ENCODE measurements at regions not wholly inside any gene's neighbourhood (a gene's known extent, or its start where the extent isn't known, plus 50 kb on each side); places are given as distances from the start of the nearest gene placed in this dataset.
"Not testable (repeated sequence)": the region's sequence is repeated elsewhere in the genome, so short reads cannot be mapped to it uniquely, and the experiment has no call there.

DNA sequence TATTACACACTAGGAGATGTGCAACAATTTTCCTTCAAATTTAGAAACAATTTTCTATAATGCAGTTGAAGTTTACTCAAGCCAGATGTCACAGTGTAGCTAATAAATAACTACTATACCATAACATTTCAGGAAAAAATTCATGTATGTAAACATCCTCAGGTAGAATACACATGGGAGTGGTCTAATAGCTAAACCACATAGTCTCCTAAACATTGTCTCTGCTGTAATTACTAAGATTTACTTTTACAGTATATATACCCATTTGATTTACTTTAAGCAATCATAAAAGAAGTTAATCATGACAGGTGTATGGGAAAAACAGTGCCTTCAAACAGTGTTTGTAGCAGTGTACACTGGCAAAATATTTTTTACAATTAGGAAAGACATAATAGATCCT is 110.1 kb upstream of the GRM7 start:
- H3K4me3 ChIP-seq, result no peak overlapping the region
- intact Hi-C loops (cut with DNase I), result no loop called here
- H3K36me3 ChIP-seq, result no peaks in the 10 kb centered on the region
- TF ChIP-seq, protein P1, sequence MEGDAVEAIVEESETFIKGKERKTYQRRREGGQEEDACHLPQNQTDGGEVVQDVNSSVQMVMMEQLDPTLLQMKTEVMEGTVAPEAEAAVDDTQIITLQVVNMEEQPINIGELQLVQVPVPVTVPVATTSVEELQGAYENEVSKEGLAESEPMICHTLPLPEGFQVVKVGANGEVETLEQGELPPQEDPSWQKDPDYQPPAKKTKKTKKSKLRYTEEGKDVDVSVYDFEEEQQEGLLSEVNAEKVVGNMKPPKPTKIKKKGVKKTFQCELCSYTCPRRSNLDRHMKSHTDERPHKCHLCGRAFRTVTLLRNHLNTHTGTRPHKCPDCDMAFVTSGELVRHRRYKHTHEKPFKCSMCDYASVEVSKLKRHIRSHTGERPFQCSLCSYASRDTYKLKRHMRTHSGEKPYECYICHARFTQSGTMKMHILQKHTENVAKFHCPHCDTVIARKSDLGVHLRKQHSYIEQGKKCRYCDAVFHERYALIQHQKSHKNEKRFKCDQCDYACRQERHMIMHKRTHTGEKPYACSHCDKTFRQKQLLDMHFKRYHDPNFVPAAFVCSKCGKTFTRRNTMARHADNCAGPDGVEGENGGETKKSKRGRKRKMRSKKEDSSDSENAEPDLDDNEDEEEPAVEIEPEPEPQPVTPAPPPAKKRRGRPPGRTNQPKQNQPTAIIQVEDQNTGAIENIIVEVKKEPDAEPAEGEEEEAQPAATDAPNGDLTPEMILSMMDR (IDR thresholded peaks at IDR 0.05), result no peak
- TF ChIP-seq EP300 (IDR thresholded peaks at IDR 0.05), result no peak
- TF ChIP-seq POLR2A (IDR thresholded peaks at IDR 0.05), result no peak
- no peaks in the 10 kb centered on the region for H3K9me3 ChIP-seq
- H3K4me1 ChIP-seq (ENCODE audit: insufficient read depth), result no peaks in the 10 kb centered on the region
- H3K27ac ChIP-seq, result no peak overlapping the region
- DNase-seq, result no peak
- H3K27me3 ChIP-seq, result no peaks in the 10 kb centered on the region

DNA sequence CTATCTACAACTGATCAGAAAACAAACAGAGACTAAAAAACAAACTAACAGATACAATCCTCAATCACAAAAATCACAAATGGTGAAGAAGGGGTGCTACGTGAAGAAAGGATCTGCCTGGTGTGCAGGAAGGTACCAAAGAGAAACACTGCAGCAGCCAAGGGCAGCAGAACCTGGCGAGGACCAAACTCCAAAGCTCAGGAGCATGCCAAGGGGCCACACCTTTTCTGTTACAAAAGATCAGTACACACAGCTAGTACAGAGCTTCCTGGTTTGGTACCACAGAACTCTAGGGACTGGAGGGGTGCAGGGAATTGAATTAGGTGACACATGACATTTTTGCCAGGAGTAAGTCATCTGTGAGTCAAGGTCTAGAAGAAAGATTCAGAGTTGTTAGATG is 107.4 kb upstream of the GRM7 start:
- Histone ChIP-seq H3K27ac (no peak overlapping the region), H3K4me3 (no peak overlapping the region), H3K9me3 (no peaks in the 10 kb centered on the region), H3K36me3 (no peaks in the 10 kb centered on the region), H3K27me3 (no peaks in the 10 kb centered on the region), H3K4me1 (ENCODE audit: insufficient read depth) (no peaks in the 10 kb centered on the region)
- WGBS, 3 donors, result 84 to 91% (median 86%) methylated on average over 2 of the region's 2 CpGs
- TF ChIP-seq EP300 (IDR thresholded peaks at IDR 0.05) (no peak), POLR2A (IDR thresholded peaks at IDR 0.05) (no peak)
- TF ChIP-seq, protein P1 (IDR thresholded peaks at IDR 0.05), result no peak
- intact Hi-C loops (cut with DNase I), result no loop called here
- no peak for DNase-seq

DNA sequence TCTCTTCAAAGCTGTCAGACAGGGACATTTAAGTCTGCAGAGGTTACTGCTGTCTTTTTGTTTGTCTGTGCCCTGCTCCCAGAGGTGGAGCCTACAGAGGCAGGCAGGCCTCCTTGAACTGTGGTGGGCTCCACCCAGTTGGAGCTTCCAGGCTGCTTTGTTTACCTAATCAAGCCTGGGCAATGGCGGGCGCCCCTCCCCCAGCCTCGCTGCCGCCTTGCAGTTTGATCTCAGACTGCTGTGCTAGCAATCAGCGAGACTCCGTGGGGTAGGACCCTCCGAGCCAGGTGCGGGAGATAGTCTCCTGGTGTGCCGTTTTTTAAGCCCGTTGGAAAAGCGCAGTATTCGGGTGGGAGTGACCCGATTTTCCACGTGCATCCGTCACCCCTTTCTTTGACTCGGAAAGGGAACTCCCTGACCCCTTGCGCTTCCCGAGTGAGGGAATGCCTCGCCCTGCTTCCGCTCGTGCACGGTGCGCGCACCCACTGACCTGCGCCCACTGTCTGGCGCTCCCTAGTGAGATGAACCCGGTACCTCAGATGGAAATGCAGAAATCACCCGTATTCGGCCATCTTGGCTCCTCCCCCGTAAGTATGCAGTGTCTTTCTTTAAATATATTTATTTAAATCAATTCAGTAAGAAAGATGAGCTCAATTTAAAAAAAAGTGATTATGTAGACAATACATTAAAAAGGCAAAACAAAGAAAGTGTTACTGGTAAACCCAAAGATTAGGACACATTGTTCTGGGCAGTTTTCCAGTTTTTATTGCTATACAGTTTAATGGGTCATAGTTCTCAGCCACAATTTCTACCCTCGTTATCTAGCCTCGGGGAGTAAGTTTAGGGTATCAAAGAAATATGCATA is 91.2 kb upstream of the GRM7 start:
- H3K27me3 ChIP-seq; DNase-seq; H3K27ac ChIP-seq; H3K9me3 ChIP-seq; intact Hi-C loops (cut with DNase I); H3K4me1 ChIP-seq (ENCODE audit: insufficient read depth); H3K4me3 ChIP-seq; H3K36me3 ChIP-seq: not testable (repeated sequence)
- 87 to 89% (median 88%) methylated on average over 28 to 32 of the region's 32 CpGs for WGBS, 3 donors

DNA sequence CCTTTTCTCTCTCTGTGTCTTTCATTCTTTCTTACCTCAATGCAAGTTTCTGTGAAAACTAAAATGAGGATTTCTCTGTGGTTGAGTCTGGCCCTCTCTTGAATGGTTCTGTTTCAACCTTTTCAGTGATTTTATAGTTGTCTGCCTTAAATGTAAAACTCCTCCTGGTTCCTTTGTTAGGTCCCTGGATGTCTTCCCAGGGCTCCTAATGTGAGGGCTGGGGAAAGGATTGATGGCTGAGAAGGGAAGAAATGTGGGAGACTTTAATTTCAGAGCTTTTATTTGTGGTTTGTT is 90.6 kb upstream of the GRM7 start:
- intact Hi-C loops (cut with DNase I), result no loop called here
- DNase-seq, result no peak
- no peaks in the 10 kb centered on the region for H3K27me3 ChIP-seq
- H3K4me1 ChIP-seq (ENCODE audit: insufficient read depth), result no peaks in the 10 kb centered on the region
- no peak overlapping the region for H3K27ac ChIP-seq
- TF ChIP-seq EP300 (IDR thresholded peaks at IDR 0.05) (no peak), POLR2A (IDR thresholded peaks at IDR 0.05) (no peak)
- TF ChIP-seq, protein P1 (IDR thresholded peaks at IDR 0.05), result no peak
- H3K4me3 ChIP-seq, result no peak overlapping the region
- H3K9me3 ChIP-seq, result no peaks in the 10 kb centered on the region
- no peaks in the 10 kb centered on the region for H3K36me3 ChIP-seq

DNA sequence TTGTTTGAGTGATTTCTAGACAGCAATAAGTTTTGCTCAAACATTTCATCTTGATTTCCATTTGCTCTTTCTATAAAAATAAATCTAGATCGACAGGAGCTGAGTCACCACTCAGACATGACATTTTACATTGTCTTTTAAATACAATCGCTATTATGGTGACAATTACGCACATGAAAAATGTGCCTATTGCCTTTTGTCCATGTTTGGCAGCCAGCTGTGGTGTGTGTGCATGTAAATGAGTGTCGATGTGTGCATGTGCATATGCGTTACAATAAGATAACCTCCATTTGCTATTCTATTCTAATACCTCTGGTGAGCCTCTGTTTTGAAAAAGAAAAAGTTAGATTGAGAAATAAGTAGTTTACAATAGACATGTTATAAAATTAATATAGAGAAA is 89.7 kb upstream of the GRM7 start:
- H3K4me1 ChIP-seq (ENCODE audit: insufficient read depth), result no peaks in the 10 kb centered on the region
- intact Hi-C loops (cut with DNase I), result no loop called here
- H3K27ac ChIP-seq, result no peak overlapping the region
- no peaks in the 10 kb centered on the region for H3K36me3 ChIP-seq
- no peak for TF ChIP-seq EP300 (IDR thresholded peaks at IDR 0.05)
- TF ChIP-seq, protein P1 (IDR thresholded peaks at IDR 0.05), result no peak
- no peak for TF ChIP-seq POLR2A (IDR thresholded peaks at IDR 0.05)
- H3K4me3 ChIP-seq, result no peak overlapping the region
- WGBS, 3 donors, result 71 to 75% (median 74%) methylated on average over 5 of the region's 5 CpGs
- no peaks in the 10 kb centered on the region for H3K27me3 ChIP-seq
- no peaks in the 10 kb centered on the region for H3K9me3 ChIP-seq
- DNase-seq, result no peak
